ENCODE measurements at regions not wholly inside any gene's neighbourhood (a gene's known extent, or its start where the extent isn't known, plus 50 kb on each side); places are given as distances from the start of the nearest gene placed in this dataset.

GRCh38 chr13:104408733-104409132 lies 1342.5 kb upstream of the SLC10A2 start:
- intact Hi-C loops (cut with micrococcal nuclease): no loop called here

- intact Hi-C loops (cut with micrococcal nuclease): no loop called here
Observed at GRCh38 chr13:104404325-104404724, 1338.1 kb upstream of the SLC10A2 start.

- intact Hi-C loops (cut with micrococcal nuclease): no loop called here
Observed at GRCh38 chr13:104389691-104390090, 1323.5 kb upstream of the SLC10A2 start.

- intact Hi-C loops (cut with micrococcal nuclease): no loop called here
Observed at GRCh38 chr13:104387510-104387909, 1321.3 kb upstream of the SLC10A2 start.

- intact Hi-C loops (cut with micrococcal nuclease): no loop called here
Observed at GRCh38 chr13:104385404-104385803, 1319.2 kb upstream of the SLC10A2 start.

GRCh38 chr13:104382951-104383350 lies 1316.7 kb upstream of the SLC10A2 start:
- intact Hi-C loops (cut with micrococcal nuclease): no loop called here

- intact Hi-C loops (cut with micrococcal nuclease): no loop called here
Observed at GRCh38 chr13:104376588-104376987, 1310.4 kb upstream of the SLC10A2 start.

GRCh38 chr13:104375614-104376013 lies 1309.4 kb upstream of the SLC10A2 start:
- intact Hi-C loops (cut with micrococcal nuclease): no loop called here

- intact Hi-C loops (cut with micrococcal nuclease): no loop called here
Observed at GRCh38 chr13:104372095-104372655, 1306.0 kb upstream of the SLC10A2 start.

- intact Hi-C loops (cut with micrococcal nuclease): no loop called here
Observed at GRCh38 chr13:104365430-104365829, 1299.2 kb upstream of the SLC10A2 start.

GRCh38 chr13:104357672-104358354 lies 1291.6 kb upstream of the SLC10A2 start:
- intact Hi-C loops (cut with micrococcal nuclease): no loop called here

- intact Hi-C loops (cut with micrococcal nuclease): no loop called here
Observed at GRCh38 chr13:104357174-104357573, 1291.0 kb upstream of the SLC10A2 start.

GRCh38 chr13:104355041-104355670 lies 1288.9 kb upstream of the SLC10A2 start:
- intact Hi-C loops (cut with micrococcal nuclease): no loop called here

GRCh38 chr13:104327211-104327610 lies 1261.0 kb upstream of the SLC10A2 start:
- intact Hi-C loops (cut with micrococcal nuclease): no loop called here

GRCh38 chr13:104326523-104326922 lies 1260.3 kb upstream of the SLC10A2 start:
- intact Hi-C loops (cut with micrococcal nuclease): no loop called here

- intact Hi-C loops (cut with micrococcal nuclease): no loop called here
Observed at GRCh38 chr13:104321756-104322155, 1255.5 kb upstream of the SLC10A2 start.

- intact Hi-C loops (cut with micrococcal nuclease): no loop called here
Observed at GRCh38 chr13:104320446-104320845, 1254.2 kb upstream of the SLC10A2 start.

- intact Hi-C loops (cut with micrococcal nuclease): no loop called here
Observed at GRCh38 chr13:104318121-104318520, 1251.9 kb upstream of the SLC10A2 start.

GRCh38 chr13:104315606-104316005 lies 1249.4 kb upstream of the SLC10A2 start:
- intact Hi-C loops (cut with micrococcal nuclease): no loop called here

- intact Hi-C loops (cut with micrococcal nuclease): no loop called here
Observed at GRCh38 chr13:104314926-104315535, 1248.8 kb upstream of the SLC10A2 start.

- intact Hi-C loops (cut with micrococcal nuclease): no loop called here
Observed at GRCh38 chr13:104314321-104314720, 1248.1 kb upstream of the SLC10A2 start.

GRCh38 chr13:104310861-104311260 lies 1244.6 kb upstream of the SLC10A2 start:
- intact Hi-C loops (cut with micrococcal nuclease): no loop called here
